DND-41 (cell line): ENCODE measurements at regions not wholly inside any gene's neighbourhood (a gene's known extent, or its start where the extent isn't known, plus 50 kb on each side); places are given as distances from the start of the nearest gene placed in this dataset.

Experiments used
- ATAC-seq: fragments of 200-7000 bp; cut with Tn5 transposase; 3 replicates; pipeline ENCODE4 v1.9.1; 2021; ENCODE audit warnings: low read depth; ENCODE audit not compliant: insufficient read depth
- DNase-seq: peaks from one replicate; pipeline ENCODE4 v3.0.0-alpha.2; 2020
- H2AFZ ChIP-seq: 2 replicates; pipeline ENCODE4 v1.6.0; 2012; ENCODE audit warnings: low read depth, low read length
- H3K27ac ChIP-seq: 2 replicates; pipeline ENCODE4 v1.5.1; 2012; ENCODE audit warnings: low read length, inconsistent platforms
- H3K27me3 ChIP-seq: fragments of 200-600 bp; sonication (generic); 2 replicates; pipeline ENCODE4 v1.6.0; 2012; ENCODE audit warnings: low read length, mild to moderate bottlenecking, inconsistent platforms; ENCODE audit not compliant: insufficient read depth, poor library complexity
- H3K36me3 ChIP-seq: 2 replicates; pipeline ENCODE4 v1.5.1; 2012; ENCODE audit warnings: low read length, inconsistent platforms; ENCODE audit not compliant: insufficient read depth
- H3K4me1 ChIP-seq: 2 replicates; pipeline ENCODE4 v1.5.1; 2012; ENCODE audit warnings: mild to moderate bottlenecking, low read length; ENCODE audit not compliant: insufficient read depth
- H3K4me2 ChIP-seq: 2 replicates; pipeline ENCODE4 v1.6.0; 2012; ENCODE audit warnings: mild to moderate bottlenecking, moderate library complexity, low read length, inconsistent platforms; ENCODE audit not compliant: insufficient read depth
- H3K4me3 ChIP-seq, 2 experiments: fragments of 200-600 bp in 1 of 2; shearing (Covaris generic) in 1 of 2; 2 replicates each; pipeline ENCODE4 v1.5.1; 2012 to 2016; ENCODE audit warnings: inconsistent platforms in 2 of 2, low read length in 2 of 2, mild to moderate bottlenecking in 2 of 2, low read depth in 1 of 2, moderate library complexity in 1 of 2
- H3K79me2 ChIP-seq: 2 replicates; pipeline ENCODE4 v1.6.0; 2012; ENCODE audit warnings: low read length, inconsistent platforms; ENCODE audit not compliant: insufficient read depth
- H3K9ac ChIP-seq: 2 replicates; pipeline ENCODE4 v1.6.0; 2012; ENCODE audit warnings: low read depth, mild to moderate bottlenecking, inconsistent platforms, low read length, moderate library complexity
- H3K9me3 ChIP-seq: 2 replicates; pipeline ENCODE4 v1.5.1; 2012; ENCODE audit warnings: low read length, moderate library complexity, mild to moderate bottlenecking, inconsistent platforms; ENCODE audit not compliant: insufficient read depth, severe bottlenecking
- H4K20me1 ChIP-seq: 2 replicates; pipeline ENCODE4 v1.6.0; 2012; ENCODE audit warnings: low read length; ENCODE audit not compliant: insufficient read depth
- EZH2 ChIP-seq: IDR thresholded peaks from 3 replicates; pipeline ENCODE4 v1.6.1; 2012; ENCODE audit warnings: borderline replicate concordance, low read depth, mild to moderate bottlenecking, moderate library complexity, low read length, inconsistent platforms; ENCODE audit not compliant: severe bottlenecking
- TF ChIP-seq, protein P1 (sequence below): IDR thresholded peaks from 2 replicates; pipeline ENCODE4 v1.5.1; 2012; ENCODE audit warnings: borderline replicate concordance, low read length, moderate library complexity, mild to moderate bottlenecking; ENCODE audit not compliant: poor library complexity, severe bottlenecking; ENCODE audit errors: extremely low read depth

DNA sequence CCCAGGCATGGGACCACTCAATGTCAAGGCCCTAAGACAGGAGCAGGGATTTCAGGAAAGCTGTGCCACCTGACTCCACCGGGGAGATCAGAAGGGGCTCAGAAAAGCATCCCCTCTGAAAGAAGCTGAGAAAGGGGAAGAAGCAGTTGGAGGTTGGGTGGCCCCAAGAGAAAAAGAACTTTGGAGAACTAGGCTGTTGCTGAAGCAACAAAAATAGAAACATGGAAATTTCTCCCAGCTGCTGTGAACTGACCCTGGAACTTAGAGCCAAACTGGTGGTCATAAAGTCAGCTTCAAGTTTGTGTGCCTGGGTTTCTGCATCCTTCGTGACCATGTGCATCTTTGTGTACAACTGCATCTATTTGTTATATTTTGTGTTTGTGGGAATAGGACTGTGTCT lies 534.5 kb downstream of the MAFB start:
- TF ChIP-seq, protein P1, sequence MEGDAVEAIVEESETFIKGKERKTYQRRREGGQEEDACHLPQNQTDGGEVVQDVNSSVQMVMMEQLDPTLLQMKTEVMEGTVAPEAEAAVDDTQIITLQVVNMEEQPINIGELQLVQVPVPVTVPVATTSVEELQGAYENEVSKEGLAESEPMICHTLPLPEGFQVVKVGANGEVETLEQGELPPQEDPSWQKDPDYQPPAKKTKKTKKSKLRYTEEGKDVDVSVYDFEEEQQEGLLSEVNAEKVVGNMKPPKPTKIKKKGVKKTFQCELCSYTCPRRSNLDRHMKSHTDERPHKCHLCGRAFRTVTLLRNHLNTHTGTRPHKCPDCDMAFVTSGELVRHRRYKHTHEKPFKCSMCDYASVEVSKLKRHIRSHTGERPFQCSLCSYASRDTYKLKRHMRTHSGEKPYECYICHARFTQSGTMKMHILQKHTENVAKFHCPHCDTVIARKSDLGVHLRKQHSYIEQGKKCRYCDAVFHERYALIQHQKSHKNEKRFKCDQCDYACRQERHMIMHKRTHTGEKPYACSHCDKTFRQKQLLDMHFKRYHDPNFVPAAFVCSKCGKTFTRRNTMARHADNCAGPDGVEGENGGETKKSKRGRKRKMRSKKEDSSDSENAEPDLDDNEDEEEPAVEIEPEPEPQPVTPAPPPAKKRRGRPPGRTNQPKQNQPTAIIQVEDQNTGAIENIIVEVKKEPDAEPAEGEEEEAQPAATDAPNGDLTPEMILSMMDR, result no peak
- TF ChIP-seq EZH2, result no peak
- H3K9ac ChIP-seq, result no peak overlapping the region
- H3K9me3 ChIP-seq, result no peaks in the 10 kb centered on the region
- ATAC-seq (no peak), DNase-seq (no peak)
- no peaks in the 10 kb centered on the region for H3K4me1 ChIP-seq
- H3K79me2 ChIP-seq, result no peaks in the 10 kb centered on the region
- H3K4me2 ChIP-seq, result no peak overlapping the region
- no peak overlapping the region for H3K27ac ChIP-seq
- H3K4me3 ChIP-seq, result no peak overlapping the region
- H2AFZ ChIP-seq, result no peak overlapping the region
- H4K20me1 ChIP-seq, result no peaks in the 10 kb centered on the region
- H3K36me3 ChIP-seq, result no peaks in the 10 kb centered on the region
- H3K27me3 ChIP-seq, result peaks cover 19% of the 10 kb centered on the region

DNA sequence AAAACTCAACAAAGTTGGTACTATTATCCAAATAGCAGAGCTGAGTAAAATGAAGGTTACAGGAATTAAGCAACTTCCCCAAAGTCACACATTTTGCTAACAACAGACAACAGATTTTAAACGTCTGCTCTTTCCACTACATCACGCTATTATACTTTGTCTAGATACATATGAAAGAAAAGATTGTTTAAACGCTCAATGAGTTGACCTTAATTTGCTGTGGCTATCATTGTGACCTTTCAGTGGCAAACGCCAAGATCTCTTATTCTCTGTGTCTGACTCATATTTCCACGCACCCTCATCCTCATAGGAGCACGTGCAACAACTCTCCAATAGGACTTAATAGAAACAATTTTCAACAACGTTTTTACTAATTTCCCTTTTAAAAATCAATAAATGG lies 540.1 kb downstream of the MAFB start:
- ATAC-seq (no peak), DNase-seq (no peak)
- no peak overlapping the region for H3K27ac ChIP-seq
- no peak overlapping the region for H2AFZ ChIP-seq
- peaks cover 20% of the 10 kb centered on the region for H3K27me3 ChIP-seq
- TF ChIP-seq, protein P1, result no peak
- no peak for TF ChIP-seq EZH2
- no peak overlapping the region for H3K4me2 ChIP-seq
- peaks cover 3% of the 10 kb centered on the region for H3K9me3 ChIP-seq
- no peaks in the 10 kb centered on the region for H3K4me1 ChIP-seq
- no peaks in the 10 kb centered on the region for H3K36me3 ChIP-seq
- no peaks in the 10 kb centered on the region for H4K20me1 ChIP-seq
- H3K4me3 ChIP-seq, result no peak overlapping the region
- H3K79me2 ChIP-seq, result no peaks in the 10 kb centered on the region
- no peak overlapping the region for H3K9ac ChIP-seq

DNA sequence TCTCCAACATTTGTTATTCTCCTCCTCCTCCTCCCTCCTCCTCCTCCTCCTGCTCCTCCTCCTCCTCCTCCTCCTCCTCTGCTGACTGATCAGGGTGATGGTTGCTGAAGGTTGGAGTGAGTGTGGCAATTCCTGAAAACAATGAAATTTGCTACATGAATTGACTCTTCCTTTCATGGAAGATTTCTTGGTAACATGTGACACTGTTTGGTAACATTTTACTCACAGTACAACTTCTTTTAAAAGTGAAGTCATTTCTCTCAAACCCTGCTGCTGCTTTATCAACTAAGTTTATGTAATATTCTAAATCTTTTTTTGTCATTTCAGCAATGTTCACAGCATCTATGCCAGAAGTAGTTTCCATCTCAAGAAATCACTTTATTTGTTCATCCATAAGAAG lies 543.0 kb downstream of the MAFB start:
- TF ChIP-seq, protein P1, result no peak
- TF ChIP-seq EZH2, result no peak
- Histone ChIP-seq H3K27me3 (peaks cover 15% of the 10 kb centered on the region), H2AFZ (no peak overlapping the region), H3K9ac (no peak overlapping the region), H3K9me3 (peaks cover 3% of the 10 kb centered on the region), H3K27ac (no peak overlapping the region), H3K79me2 (no peaks in the 10 kb centered on the region), H3K36me3 (no peaks in the 10 kb centered on the region), H3K4me1 (no peaks in the 10 kb centered on the region), H4K20me1 (no peaks in the 10 kb centered on the region), H3K4me2 (no peak overlapping the region), H3K4me3 (no peak overlapping the region)
- DNase-seq, result no peak
- no peak for ATAC-seq

DNA sequence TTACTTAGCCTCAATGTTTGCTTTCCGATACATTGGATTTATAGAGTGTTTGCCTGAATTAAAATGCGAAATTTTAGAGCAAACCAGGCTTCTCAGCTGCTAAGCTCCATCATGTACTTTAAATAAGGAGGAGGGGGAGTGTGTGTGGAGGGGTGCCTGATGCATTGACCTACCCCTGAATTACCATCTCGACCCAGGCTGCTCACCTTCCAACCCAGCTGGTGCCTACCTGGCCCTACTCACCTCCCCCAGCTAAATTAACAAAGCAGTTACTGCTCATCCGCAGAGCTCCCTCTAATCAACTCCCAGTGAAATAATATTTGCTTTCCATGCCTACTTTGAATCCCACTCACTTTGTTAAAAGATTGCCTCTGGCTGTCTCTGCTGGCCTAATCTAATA lies 544.5 kb downstream of the MAFB start:
- TF ChIP-seq EZH2, result no peak
- TF ChIP-seq, protein P1, result no peak
- Histone ChIP-seq H3K9me3 (peaks cover 3% of the 10 kb centered on the region), H3K36me3 (no peaks in the 10 kb centered on the region), H2AFZ (no peak overlapping the region), H3K79me2 (no peaks in the 10 kb centered on the region), H3K27me3 (peaks cover 12% of the 10 kb centered on the region), H3K4me3 (no peak overlapping the region), H4K20me1 (no peaks in the 10 kb centered on the region), H3K9ac (no peak overlapping the region), H3K4me2 (no peak overlapping the region), H3K27ac (no peak overlapping the region), H3K4me1 (no peaks in the 10 kb centered on the region)
- DNase-seq (no peak), ATAC-seq (no peak)
